ENCODE measurements at regions not wholly inside any gene's neighbourhood (a gene's known extent, or its start where the extent isn't known, plus 50 kb on each side); places are given as distances from the start of the nearest gene placed in this dataset.

DNA sequence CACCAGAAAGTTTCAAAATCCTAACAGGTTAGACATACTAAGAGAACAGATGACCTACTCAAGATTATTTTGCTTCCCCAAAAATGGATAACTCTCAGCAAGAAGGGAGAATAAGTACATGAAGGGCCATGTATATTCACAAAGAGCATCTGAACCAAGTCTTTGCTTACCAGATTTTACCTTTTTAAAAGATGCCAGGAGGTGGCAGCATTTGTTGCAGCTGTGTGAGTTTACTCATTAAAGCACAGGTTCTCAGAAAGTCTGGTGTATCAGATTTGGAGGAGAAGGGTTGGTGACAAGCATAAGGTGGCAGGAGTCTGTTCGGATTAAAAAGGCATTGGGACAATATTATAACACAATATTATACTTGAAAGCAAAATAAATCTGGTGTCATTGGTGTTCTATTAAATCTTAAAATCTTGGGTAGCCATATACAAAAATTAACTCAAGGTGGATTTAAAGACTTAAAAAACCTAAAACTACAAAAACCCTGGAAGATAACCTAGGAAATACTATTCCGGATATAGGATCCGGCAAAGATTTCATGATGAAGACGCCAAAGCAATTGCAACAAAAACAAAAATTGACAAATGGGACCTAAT is 51.3 kb upstream of the NFKB1 start:
- DNase-seq (ENCODE audit: low read depth) = peak; percentile 69
- no peak overlapping the region for H3K4me3 ChIP-seq (ENCODE audit: low read depth, low read length)
- TF ChIP-seq, protein P1, sequence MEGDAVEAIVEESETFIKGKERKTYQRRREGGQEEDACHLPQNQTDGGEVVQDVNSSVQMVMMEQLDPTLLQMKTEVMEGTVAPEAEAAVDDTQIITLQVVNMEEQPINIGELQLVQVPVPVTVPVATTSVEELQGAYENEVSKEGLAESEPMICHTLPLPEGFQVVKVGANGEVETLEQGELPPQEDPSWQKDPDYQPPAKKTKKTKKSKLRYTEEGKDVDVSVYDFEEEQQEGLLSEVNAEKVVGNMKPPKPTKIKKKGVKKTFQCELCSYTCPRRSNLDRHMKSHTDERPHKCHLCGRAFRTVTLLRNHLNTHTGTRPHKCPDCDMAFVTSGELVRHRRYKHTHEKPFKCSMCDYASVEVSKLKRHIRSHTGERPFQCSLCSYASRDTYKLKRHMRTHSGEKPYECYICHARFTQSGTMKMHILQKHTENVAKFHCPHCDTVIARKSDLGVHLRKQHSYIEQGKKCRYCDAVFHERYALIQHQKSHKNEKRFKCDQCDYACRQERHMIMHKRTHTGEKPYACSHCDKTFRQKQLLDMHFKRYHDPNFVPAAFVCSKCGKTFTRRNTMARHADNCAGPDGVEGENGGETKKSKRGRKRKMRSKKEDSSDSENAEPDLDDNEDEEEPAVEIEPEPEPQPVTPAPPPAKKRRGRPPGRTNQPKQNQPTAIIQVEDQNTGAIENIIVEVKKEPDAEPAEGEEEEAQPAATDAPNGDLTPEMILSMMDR (IDR thresholded peaks at IDR 0.05; ENCODE audit: control insufficient read depth, extremely low read depth, insufficient read depth) = peak; percentile 65

DNA sequence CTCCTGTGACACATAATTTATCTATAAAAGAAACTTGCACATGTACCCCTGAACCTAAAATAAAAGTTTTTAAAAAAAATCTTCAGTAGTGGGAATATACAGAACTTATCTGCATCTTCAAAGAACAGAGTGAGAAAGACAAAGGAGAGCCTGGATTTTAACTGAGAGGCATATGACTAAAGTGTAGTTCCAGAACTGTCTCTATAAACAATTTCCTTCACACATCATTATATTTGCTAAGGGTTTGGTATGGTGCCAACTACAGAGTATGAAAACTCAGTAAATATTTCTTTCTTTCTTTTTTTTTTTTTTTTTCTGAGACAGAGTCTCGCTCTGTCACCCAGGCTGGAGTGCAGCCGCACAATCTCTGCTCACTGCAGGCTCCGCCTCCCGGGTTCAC is 49.9 kb upstream of the NFKB1 start:
- TF ChIP-seq, protein P1 (IDR thresholded peaks at IDR 0.05; ENCODE audit: control insufficient read depth, extremely low read depth, insufficient read depth) = no peak
- DNase-seq (ENCODE audit: low read depth) = no peak
- H3K4me3 ChIP-seq (ENCODE audit: low read depth, low read length) = no peak overlapping the region

Data from LNCaP clone FGC (cell line).